ENCODE measurements at regions not wholly inside any gene's neighbourhood (a gene's known extent, or its start where the extent isn't known, plus 50 kb on each side); places are given as distances from the start of the nearest gene placed in this dataset.

DNA sequence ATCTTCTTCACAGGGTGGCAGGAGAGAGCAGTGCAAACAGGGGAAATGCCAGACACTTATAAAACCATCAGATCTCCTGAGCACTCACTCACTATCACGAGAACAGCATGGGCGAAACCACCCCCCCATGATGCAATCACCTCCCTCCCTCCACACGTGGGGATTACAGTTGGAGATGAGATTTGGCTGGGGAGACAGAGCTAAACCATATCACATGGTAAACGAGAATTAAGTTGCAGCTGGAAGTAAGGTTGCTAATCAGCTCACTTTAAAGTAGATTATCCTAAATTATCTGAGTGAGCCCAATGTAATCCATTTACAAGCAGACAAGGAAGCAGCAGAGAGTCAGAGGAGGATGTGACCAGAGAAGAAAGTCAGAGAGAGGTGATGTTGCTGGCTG is 102.2 kb upstream of the IPO5 start:
- TF ChIP-seq, protein P1, sequence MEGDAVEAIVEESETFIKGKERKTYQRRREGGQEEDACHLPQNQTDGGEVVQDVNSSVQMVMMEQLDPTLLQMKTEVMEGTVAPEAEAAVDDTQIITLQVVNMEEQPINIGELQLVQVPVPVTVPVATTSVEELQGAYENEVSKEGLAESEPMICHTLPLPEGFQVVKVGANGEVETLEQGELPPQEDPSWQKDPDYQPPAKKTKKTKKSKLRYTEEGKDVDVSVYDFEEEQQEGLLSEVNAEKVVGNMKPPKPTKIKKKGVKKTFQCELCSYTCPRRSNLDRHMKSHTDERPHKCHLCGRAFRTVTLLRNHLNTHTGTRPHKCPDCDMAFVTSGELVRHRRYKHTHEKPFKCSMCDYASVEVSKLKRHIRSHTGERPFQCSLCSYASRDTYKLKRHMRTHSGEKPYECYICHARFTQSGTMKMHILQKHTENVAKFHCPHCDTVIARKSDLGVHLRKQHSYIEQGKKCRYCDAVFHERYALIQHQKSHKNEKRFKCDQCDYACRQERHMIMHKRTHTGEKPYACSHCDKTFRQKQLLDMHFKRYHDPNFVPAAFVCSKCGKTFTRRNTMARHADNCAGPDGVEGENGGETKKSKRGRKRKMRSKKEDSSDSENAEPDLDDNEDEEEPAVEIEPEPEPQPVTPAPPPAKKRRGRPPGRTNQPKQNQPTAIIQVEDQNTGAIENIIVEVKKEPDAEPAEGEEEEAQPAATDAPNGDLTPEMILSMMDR (IDR thresholded peaks at IDR 0.05; ENCODE audit: insufficient read depth, low read depth, low read length, missing control alignments): no peak
- DNase-seq (ENCODE audit: low read depth): no peak

DNA sequence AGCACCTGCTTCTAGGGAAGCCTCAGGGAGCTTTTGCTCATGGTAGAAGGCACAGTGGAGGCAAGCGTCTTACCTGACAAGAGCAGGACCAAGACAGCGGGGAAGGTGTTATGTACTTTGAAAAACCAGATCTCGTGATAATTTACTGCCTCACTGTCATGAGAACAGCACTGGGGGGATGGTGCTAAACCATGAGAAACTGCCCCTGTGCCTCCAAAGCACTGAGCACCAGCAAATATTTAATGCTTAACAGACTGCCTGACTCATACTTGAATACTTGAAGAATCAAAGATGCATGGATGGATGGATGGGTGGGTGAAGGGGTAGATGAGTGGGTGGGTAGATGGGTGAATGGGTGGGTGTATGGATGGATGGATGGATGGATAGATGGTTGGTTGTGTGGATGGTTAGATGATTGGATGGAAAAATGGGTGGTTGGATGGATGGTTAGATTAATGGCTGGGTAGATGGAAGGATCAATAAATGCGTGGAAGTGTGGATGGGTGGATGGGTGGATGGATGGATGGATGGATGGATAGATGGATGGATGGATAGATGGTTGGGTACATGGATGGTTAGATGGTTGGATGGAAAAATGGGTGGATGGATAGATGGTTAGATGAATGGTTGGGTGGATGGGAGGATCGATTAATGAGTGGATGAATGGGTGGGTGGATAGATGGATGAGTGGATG is 101.1 kb upstream of the IPO5 start:
- H3K4me3 ChIP-seq (ENCODE audit: low read length): no peak overlapping the region
- TF ChIP-seq, protein P1 (IDR thresholded peaks at IDR 0.05; ENCODE audit: insufficient read depth, low read depth, low read length, missing control alignments): no peak
- no peak for DNase-seq (ENCODE audit: low read depth)

More for the DNA sequence above, 102.2 kb upstream of the IPO5 start:
- no peak overlapping the region for H3K4me3 ChIP-seq (ENCODE audit: low read length)

DNA sequence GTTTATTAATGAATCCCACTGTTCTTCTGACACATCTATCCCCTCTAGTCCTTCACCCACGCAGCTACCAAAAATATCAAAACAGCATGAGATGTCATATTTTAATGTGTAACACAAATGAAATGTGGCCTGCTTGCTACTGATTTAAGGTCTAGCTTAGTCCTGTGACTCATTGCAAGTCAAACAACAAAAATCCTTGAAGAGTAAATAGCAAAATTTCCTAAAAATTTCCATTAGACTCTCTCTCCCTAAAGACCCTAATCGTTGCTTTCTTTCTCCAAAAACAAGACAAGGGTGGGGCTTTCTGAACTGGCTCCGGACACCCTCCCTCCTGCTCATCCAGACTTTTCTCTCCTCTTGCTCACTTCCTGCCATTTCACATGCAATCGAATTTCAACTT is 99.9 kb upstream of the IPO5 start:
- no peak overlapping the region for H3K4me3 ChIP-seq (ENCODE audit: low read length)
- DNase-seq (ENCODE audit: low read depth): peak; percentile 13
- TF ChIP-seq, protein P1 (IDR thresholded peaks at IDR 0.05; ENCODE audit: insufficient read depth, low read depth, low read length, missing control alignments): no peak

DNA sequence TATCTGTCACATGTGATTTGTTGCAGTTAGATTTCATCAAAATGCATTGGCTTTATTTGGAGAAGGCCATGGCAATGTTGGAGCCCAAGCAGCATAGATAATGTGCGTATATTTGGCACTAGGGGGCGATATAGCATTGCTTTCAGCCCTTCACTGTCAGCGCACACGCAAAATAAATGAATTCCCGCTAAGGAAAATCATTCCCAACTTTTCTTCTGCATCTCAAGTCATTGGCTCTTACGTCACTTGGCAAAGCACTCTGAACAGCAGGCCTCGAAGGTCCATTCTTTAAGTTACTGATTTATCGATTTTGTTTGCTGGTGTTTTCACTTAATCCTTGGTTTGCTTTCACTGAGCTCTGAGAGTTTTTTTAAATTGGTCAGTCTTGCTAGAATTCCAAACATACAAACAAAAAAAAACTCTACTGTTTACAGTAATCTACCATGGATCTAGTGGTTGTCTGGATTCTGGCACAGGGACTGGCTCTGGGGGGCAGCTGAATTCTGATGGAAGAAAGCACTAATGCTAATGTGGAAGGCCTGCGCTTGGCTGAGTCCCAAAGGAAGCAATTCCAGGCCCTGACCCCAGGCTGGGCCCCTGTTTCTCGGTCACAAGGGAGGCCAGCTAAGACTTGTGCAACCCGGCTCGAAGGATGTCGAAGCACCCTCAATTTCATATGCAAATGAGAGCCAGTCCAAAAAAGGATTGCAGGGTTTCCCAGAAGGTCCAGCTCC is 97.7 kb upstream of the IPO5 start:
- DNase-seq (ENCODE audit: low read depth): peak; percentile 77
- no peak overlapping the region for H3K4me3 ChIP-seq (ENCODE audit: low read length)
- TF ChIP-seq, protein P1 (IDR thresholded peaks at IDR 0.05; ENCODE audit: insufficient read depth, low read depth, low read length, missing control alignments): peak; percentile 91

DNA sequence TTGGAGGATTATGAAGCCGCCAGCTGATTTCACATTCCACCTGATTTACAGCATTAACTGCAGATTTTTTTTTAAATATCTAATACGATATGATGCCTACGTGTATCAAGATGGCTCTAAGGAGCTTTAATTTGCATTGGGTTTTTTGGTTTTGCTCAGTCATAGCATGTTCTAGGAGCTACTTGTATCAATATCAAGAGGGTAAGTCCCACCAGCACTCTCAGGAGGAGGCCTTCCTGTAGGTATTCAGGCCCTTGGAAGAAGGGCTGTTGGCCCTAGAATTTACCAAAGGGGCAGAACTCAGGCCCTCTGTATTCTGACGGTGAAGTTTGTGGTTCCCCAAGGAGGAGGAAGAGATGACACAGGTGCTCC is 97.2 kb upstream of the IPO5 start:
- TF ChIP-seq, protein P1 (IDR thresholded peaks at IDR 0.05; ENCODE audit: insufficient read depth, low read depth, low read length, missing control alignments): no peak
- no peak overlapping the region for H3K4me3 ChIP-seq (ENCODE audit: low read length)
- DNase-seq (ENCODE audit: low read depth): no peak

DNA sequence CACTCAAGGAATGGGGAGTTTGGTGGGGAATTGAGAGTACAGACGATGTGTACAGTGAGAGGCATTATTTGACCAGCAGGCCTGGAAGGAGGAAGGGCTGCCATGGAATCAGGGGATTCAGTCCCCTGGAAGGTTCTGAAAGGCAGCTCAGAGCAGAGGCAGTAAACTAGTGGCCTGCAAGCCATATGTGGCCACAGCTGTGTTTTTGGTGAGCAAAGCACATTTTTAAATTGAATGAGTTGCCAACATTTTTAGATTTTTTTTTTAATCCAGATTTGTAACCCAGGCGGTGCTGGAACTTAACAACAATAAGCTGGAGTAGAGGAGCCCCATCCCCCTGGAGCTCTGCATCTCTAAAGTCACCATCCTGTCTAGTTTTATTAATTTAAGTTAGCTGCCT is 95.3 kb upstream of the IPO5 start:
- no peak for DNase-seq (ENCODE audit: low read depth)
- TF ChIP-seq, protein P1 (IDR thresholded peaks at IDR 0.05; ENCODE audit: insufficient read depth, low read depth, low read length, missing control alignments): no peak
- H3K4me3 ChIP-seq (ENCODE audit: low read length): no peak overlapping the region

All from epithelial cell of esophagus (primary cell).